RWPE2 (cell line): ENCODE measurements at regions not wholly inside any gene's neighbourhood (a gene's known extent, or its start where the extent isn't known, plus 50 kb on each side); places are given as distances from the start of the nearest gene placed in this dataset.
A peak's percentile ranks its signal among the peaks of the same experiment; 100 is the strongest.

Experiments used
- ATAC-seq: fragments of 200-7000 bp; cut with Tn5 transposase; 3 replicates; pipeline ENCODE4 v1.9.1; 2021; ENCODE audit warnings: low read depth
- DNase-seq: peaks from one replicate; pipeline ENCODE4 v3.0.0-alpha.2; 2020; ENCODE audit warnings: low spot score
- H3K27ac ChIP-seq: fragments of 450-650 bp; 2 replicates; pipeline ENCODE4 v1.5.1; 2017; ENCODE audit warnings: mild to moderate bottlenecking; ENCODE audit not compliant: poor library complexity, severe bottlenecking
- H3K27me3 ChIP-seq: fragments of 250-450 bp; sonication (Bioruptor Pico); 2 replicates; pipeline ENCODE4 v1.5.1; 2021; ENCODE audit warnings: mild to moderate bottlenecking, moderate library complexity; ENCODE audit not compliant: insufficient read depth, poor library complexity, severe bottlenecking
- H3K36me3 ChIP-seq: fragments of 250-450 bp; sonication (Bioruptor Pico); 2 replicates; pipeline ENCODE4 v1.5.1; 2020; ENCODE audit warnings: low read depth, mild to moderate bottlenecking, moderate library complexity
- H3K4me1 ChIP-seq: fragments of 250-450 bp; sonication (Bioruptor Pico); 2 replicates; pipeline ENCODE4 v1.5.1; 2021; ENCODE audit warnings: mild to moderate bottlenecking, moderate library complexity; ENCODE audit not compliant: insufficient read depth, poor library complexity, severe bottlenecking
- H3K4me3 ChIP-seq: fragments of 250-450 bp; sonication (Bioruptor Pico); 2 replicates; pipeline ENCODE4 v1.5.1; 2021; ENCODE audit warnings: mild to moderate bottlenecking, moderate library complexity; ENCODE audit not compliant: severe bottlenecking
- H3K9me3 ChIP-seq: fragments of 250-450 bp; sonication (Bioruptor Pico); 2 replicates; pipeline ENCODE4 v1.5.1; 2021; ENCODE audit warnings: mild to moderate bottlenecking, moderate library complexity; ENCODE audit not compliant: severe bottlenecking
- CTCF ChIP-seq: fragments of 450-650 bp; IDR thresholded peaks from one replicate; pipeline ENCODE4 v1.5.1; 2017; ENCODE audit warnings: mild to moderate bottlenecking, moderate library complexity; ENCODE audit not compliant: poor library complexity, severe bottlenecking

GRCh38 chr4:1578251-1578773, 105.8 kb downstream of the FAM53A start:
- DNase-seq: peak; percentile 53

GRCh38 chr4:1577822-1578217, 106.3 kb downstream of the FAM53A start:
- no peaks in the 10 kb centered on the region for H3K27me3 ChIP-seq
- ATAC-seq: no peak
- no peaks in the 10 kb centered on the region for H3K4me1 ChIP-seq
- H3K9me3 ChIP-seq: no peaks in the 10 kb centered on the region
- no peak overlapping the region for H3K27ac ChIP-seq
- no peak for TF ChIP-seq CTCF
- H3K36me3 ChIP-seq: no peaks in the 10 kb centered on the region
- peak; percentile 49 for DNase-seq
- no peak overlapping the region for H3K4me3 ChIP-seq

More at GRCh38 chr4:1578251-1578773, 105.8 kb downstream of the FAM53A start:
- no peaks in the 10 kb centered on the region for H3K36me3 ChIP-seq
- ATAC-seq: no peak
- no peaks in the 10 kb centered on the region for H3K27me3 ChIP-seq
- TF ChIP-seq CTCF: no peak
- no peak overlapping the region for H3K27ac ChIP-seq
- no peak overlapping the region for H3K4me3 ChIP-seq
- H3K4me1 ChIP-seq: no peaks in the 10 kb centered on the region
- no peaks in the 10 kb centered on the region for H3K9me3 ChIP-seq

DNA sequence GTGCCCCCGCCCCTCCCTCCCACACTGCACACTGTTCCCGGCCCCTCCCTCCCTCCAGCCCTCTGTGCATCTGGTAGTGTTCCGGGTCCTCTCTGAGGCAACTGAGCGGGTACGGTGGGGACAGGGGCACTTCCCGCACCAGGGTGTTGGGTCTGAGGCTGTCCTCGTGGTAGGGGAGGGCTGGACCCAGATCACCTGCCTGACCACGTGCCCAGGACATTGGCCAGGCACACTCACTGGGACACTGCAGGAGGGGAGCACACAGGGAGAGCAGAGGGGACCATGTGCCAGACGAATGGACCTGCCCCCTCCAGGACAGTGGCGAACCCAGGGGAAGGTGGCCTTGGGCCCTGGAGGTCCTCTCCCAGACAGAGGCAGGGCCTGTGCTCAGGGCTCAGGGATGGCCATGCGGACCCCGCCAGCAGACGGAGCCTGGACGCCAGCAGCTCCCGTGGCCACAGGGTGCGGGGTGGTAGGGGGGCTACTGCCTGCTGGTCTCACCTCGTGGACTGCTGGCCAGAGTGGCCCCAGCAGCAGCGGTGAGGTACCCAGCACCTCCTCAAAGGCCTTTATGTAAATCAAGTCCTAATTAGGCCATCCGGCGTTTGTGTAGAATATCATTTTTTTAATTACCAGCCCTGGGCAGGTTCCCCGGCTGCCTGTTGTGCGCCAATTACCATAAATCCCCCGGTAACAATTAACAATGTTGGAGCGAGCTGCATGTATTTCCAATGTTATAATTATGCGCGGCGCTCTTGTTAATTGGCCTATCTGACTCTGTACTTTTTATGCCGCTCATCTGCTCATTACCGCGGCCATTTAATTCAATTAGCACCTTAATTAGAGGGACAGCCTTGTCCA, 106.9 kb downstream of the FAM53A start:
- no peak overlapping the region for H3K4me3 ChIP-seq
- no peak overlapping the region for H3K27ac ChIP-seq
- no peaks in the 10 kb centered on the region for H3K27me3 ChIP-seq
- DNase-seq (peak; percentile 59), ATAC-seq (no peak)
- no peak for TF ChIP-seq CTCF
- no peaks in the 10 kb centered on the region for H3K36me3 ChIP-seq
- H3K9me3 ChIP-seq: no peaks in the 10 kb centered on the region
- no peaks in the 10 kb centered on the region for H3K4me1 ChIP-seq

DNA sequence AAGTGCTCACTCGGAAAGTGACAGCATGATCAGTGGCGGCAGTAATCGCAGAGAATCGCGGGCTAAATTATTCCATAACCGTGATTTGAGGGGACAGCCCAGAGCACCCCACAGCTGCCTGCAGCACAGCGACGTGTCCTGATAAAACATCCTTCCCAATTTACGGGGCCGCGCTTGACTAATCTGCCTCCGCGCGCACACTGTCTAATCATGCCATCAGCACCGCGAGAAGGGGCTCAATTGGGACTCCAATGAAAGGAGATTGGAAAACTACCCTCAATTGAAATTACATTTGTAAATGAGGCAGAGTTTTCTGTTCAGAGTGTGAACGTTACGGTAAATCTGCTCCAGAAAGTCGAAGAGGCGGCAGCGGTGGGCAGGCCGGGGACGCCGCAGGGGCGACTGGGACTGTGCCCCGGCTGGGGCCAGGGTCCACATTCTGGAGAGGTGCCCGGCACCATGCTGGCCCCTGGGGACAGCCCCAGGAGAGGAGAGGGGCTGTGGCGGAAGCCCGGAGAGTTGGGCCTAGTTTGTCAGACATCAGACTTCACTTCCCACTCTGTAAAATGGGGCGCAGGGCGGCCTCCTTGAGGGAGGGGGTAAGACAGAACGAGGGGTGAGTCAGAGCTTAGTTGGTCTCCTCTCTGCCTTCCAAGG, 107.7 kb downstream of the FAM53A start:
- no peak overlapping the region for H3K4me3 ChIP-seq
- no peaks in the 10 kb centered on the region for H3K9me3 ChIP-seq
- H3K27ac ChIP-seq: no peak overlapping the region
- TF ChIP-seq CTCF: no peak
- H3K27me3 ChIP-seq: no peaks in the 10 kb centered on the region
- H3K36me3 ChIP-seq: no peaks in the 10 kb centered on the region
- ATAC-seq: no peak
- H3K4me1 ChIP-seq: no peaks in the 10 kb centered on the region
- peak; percentile 19 for DNase-seq
